ENCODE measurements at regions not wholly inside any gene's neighbourhood (a gene's known extent, or its start where the extent isn't known, plus 50 kb on each side); places are given as distances from the start of the nearest gene placed in this dataset.
"Not testable (repeated sequence)": the region's sequence is repeated elsewhere in the genome, so short reads cannot be mapped to it uniquely, and the experiment has no call there.

DNA sequence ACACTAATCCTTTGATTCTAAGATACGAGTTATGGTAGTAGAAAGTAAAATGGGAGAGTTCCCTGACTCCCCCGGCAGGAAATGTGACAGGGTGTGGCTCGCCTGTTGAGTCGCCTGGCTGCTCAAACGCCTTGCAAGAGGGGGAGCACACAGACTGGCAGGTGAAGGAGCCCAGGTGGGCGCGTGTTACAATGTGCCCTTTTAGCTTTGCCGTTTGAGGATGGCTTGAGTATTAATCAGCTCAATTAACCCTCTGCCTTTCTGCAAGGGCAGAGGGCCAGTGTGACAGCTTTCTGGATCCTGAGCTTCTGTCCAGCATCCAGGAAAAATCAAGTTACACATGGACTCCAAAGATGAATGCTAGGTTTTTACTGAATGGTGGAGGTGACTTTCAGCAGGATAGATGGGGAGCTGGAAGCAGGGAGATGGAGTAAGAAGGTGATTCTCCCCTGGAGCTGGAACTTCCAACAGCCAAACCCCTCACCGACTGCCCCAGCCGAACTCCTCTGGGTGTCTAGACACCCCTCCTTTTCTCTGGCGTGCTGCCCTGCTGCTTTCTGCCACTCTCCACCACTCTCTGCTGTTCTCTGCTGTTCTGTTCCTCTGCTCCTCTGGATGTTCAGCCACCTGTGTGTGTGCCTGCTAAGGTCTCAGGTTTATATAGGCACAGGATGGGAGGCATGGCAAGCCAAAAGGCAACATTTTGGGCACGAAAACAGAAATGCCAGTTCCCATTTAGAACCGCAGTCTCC is 548.8 kb upstream of the KCND2 start:
- no peak for DNase-seq (ENCODE audit: low read depth in 2 of 2)
- TF ChIP-seq, protein P1, sequence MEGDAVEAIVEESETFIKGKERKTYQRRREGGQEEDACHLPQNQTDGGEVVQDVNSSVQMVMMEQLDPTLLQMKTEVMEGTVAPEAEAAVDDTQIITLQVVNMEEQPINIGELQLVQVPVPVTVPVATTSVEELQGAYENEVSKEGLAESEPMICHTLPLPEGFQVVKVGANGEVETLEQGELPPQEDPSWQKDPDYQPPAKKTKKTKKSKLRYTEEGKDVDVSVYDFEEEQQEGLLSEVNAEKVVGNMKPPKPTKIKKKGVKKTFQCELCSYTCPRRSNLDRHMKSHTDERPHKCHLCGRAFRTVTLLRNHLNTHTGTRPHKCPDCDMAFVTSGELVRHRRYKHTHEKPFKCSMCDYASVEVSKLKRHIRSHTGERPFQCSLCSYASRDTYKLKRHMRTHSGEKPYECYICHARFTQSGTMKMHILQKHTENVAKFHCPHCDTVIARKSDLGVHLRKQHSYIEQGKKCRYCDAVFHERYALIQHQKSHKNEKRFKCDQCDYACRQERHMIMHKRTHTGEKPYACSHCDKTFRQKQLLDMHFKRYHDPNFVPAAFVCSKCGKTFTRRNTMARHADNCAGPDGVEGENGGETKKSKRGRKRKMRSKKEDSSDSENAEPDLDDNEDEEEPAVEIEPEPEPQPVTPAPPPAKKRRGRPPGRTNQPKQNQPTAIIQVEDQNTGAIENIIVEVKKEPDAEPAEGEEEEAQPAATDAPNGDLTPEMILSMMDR (IDR thresholded peaks at IDR 0.05; ENCODE audit: low read depth, low read length), result no peak
- H3K4me3 ChIP-seq (replicated peaks in 1 of 2; ENCODE audit: low read depth in 2 of 2, low read length in 2 of 2), result no peak overlapping the region

DNA sequence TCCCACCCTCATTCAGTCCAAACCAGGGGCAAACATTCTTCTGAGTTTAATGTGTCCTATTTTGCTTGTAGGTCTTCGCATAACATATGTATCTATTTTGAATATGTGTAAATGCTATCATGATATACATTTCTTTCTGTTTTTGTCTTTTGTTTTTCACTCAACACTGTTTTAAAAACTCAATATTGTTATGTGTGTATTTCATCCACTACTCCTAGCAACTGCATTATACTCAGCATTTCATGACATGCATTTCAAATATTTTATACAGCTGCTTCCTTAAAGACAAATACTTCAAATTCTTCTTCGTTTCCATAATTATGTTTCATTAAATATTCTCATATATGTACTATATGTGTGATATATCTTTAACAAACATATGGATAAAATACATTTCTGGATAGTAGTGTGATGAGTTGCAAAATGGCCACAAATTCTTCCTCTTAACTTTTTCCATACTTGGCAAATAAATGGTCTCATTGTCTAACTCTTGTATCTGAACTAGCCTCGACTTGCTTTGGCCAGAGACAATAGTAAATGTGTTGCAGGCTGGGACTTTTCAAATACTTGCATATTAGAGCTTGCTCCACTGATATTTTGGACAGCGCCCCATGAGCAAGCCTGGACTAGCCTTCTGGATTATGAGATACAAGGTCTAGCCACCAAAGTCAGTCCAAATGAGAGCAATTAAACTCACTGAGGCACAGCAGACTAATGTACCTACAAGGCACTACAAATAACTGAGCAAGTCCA is 539.7 kb upstream of the KCND2 start:
- peak; percentile 30 to 32 for DNase-seq (ENCODE audit: low read depth in 2 of 2)
- H3K4me3 ChIP-seq (replicated peaks in 1 of 2; ENCODE audit: low read depth in 2 of 2, low read length in 2 of 2), result no peak overlapping the region
- TF ChIP-seq, protein P1 (IDR thresholded peaks at IDR 0.05; ENCODE audit: low read depth, low read length), result no peak

DNA sequence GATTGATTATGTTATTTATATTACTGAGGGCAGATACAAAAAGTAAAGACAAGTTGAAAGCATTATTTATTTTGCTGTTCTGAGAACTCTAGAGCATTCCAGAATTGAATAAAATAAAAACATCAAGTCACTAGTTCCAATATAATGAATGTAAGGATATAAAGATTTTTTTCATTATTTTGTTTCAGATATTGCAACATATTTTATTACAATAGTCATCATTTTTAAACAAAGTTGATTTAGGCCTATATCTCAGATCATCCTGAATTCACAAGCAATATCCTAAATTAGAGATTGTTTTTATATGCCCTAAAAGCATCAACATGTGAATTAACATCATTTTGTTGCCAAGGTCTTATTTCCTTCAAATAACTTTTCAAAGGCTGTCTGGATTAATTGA is 535.6 kb upstream of the KCND2 start:
- H3K4me3 ChIP-seq (replicated peaks in 1 of 2; ENCODE audit: low read depth in 2 of 2, low read length in 2 of 2), result no peak overlapping the region
- DNase-seq (ENCODE audit: low read depth in 2 of 2), result no peak
- TF ChIP-seq, protein P1 (IDR thresholded peaks at IDR 0.05; ENCODE audit: low read depth, low read length), result no peak

DNA sequence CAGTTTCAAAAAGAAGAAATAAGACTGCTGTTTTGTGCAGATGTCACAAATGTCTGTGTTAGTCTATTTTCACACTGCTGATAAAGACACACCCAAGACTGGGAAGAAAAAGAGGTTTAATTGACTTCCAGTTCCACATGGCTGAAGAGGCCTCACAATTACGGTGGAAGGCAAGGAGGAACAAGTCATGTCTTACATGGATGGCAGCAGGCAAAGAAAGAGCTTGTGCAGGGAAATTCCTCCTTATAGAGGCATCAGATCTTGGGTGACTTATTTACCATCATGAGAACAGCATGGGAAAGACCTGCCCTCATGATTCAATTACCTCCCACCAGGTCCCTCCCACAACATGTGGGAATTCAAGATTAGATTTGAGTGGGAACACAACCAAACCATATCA is 527.7 kb upstream of the KCND2 start:
- H3K4me3 ChIP-seq (replicated peaks in 1 of 2; ENCODE audit: low read depth in 2 of 2, low read length in 2 of 2); DNase-seq (ENCODE audit: low read depth in 2 of 2): not testable (repeated sequence)

DNA sequence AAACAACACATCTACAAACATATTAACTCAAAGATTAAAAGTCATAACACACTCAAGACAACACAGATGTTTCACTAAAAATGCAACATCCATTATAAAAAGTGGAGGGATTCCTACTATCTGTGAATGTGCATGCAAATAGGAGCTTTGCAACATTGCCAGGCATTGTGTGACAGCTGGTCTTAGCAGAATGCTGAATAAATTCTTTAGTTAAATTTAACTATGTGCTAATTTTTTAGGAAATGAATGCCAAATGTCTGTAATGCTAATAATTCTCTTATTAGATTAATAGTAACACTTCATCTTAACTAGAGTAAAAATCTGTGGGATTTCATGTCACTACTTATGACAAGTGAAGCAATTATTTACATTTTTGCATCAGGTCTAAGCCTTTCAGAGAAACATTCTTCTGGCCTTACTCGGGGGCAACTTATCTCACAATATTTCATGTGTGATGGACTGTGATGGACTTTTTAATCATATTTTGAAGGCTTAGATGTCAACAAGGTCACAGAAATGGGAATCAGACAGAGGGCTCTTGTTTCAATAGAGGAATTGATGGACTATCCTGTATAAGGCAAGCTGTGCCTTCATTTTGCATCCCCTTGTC is 524.6 kb upstream of the KCND2 start:
- DNase-seq (ENCODE audit: low read depth in 2 of 2), result no peak
- TF ChIP-seq, protein P1 (IDR thresholded peaks at IDR 0.05; ENCODE audit: low read depth, low read length), result no peak
- H3K4me3 ChIP-seq (replicated peaks in 1 of 2; ENCODE audit: low read depth in 2 of 2, low read length in 2 of 2), result no peak overlapping the region

DNA sequence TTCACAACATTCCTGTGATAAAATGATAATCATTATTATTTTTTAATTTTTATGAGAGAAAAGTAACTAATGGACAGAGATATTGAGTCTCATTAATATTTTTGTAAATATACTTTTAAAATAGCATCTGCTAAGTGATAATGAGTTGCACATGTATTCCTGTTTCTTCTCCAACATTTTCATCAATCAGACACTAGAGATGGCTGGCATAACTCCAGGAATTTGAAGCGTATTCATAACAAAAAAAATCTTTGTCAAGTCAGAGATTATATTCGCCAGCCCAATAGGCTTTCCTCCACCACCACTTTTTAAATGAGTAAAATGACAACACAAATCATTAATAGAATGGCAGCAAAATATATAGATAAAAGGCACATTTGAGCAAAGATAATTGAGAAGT is 524.0 kb upstream of the KCND2 start:
- H3K4me3 ChIP-seq (replicated peaks in 1 of 2; ENCODE audit: low read depth in 2 of 2, low read length in 2 of 2), result no peak overlapping the region
- TF ChIP-seq, protein P1 (IDR thresholded peaks at IDR 0.05; ENCODE audit: low read depth, low read length), result no peak
- peak in 1 of 2 donors; percentile 4 for DNase-seq (ENCODE audit: low read depth in 2 of 2)

DNA sequence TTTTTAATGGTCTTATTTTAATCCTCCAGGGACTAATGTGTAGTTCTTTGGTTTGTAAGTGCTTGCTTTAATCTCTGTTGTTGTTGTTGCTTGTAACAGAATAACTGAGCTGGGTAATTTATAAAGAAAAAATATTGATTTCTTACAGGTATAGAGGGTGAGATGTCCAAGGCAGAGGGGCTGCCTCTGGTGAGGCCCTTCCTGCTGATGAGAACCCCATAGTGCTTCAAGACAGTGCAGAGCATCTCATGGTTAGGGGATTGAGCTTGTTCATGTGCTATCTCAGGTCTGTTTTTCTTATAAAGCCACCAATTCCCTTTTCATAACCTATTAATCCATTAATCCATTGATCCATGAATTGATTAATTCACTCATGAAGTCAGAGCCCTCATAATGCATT is 516.3 kb upstream of the KCND2 start:
- H3K4me3 ChIP-seq (replicated peaks in 1 of 2; ENCODE audit: low read depth in 2 of 2, low read length in 2 of 2), result no peak overlapping the region
- TF ChIP-seq, protein P1 (IDR thresholded peaks at IDR 0.05; ENCODE audit: low read depth, low read length), result no peak
- DNase-seq (ENCODE audit: low read depth in 2 of 2), result no peak
